PC-3 (cell line): ENCODE measurements at regions not wholly inside any gene's neighbourhood (a gene's known extent, or its start where the extent isn't known, plus 50 kb on each side); places are given as distances from the start of the nearest gene placed in this dataset.

ENCODE experiments used
- ATAC-seq: fragments of 200-7000 bp; cut with Tn5 transposase; 2 replicates; pipeline ENCODE4 v1.9.1; 2020; ENCODE audit warnings: mild to moderate bottlenecking, moderate library complexity
- BruUV-seq: library from RNA; stranded (reverse); fragments of 400-500 nt; replicated peaks from 2 replicates; lab custom pipeline; 2021; lab: Mats Ljungman, UMichigan
- CTCF ChIA-PET: fragments of 300-600 bp; sonication (Branson Sonifier 250); formaldehyde crosslinking; loops from one replicate; lab custom pipeline; 2022; ENCODE audit warnings: antibody characterized with exemption; lab: Charles Lee
- POLR2A ChIA-PET: fragments of 300-600 bp; sonication (Branson Sonifier 250); formaldehyde crosslinking; loops from one replicate; lab custom pipeline; 2022; ENCODE audit warnings: antibody characterized with exemption; ENCODE audit not compliant: unreplicated experiment; lab: Charles Lee
- DNase-seq: peaks from one replicate; pipeline ENCODE4 v3.0.0-alpha.2; 2015
- H2AFZ ChIP-seq: fragments of 300-600 bp; sonication (generic); 2 replicates; pipeline ENCODE4 v1.6.0; 2016; ENCODE audit warnings: antibody characterized with exemption, low read length
- H3F3A ChIP-seq: fragments of 300-600 bp; sonication (generic); one replicate; pipeline ENCODE4 v1.6.0; 2017; ENCODE audit warnings: antibody characterized with exemption, low read length, control low read depth, mild to moderate bottlenecking; ENCODE audit not compliant: unreplicated experiment
- H3K27ac ChIP-seq: fragments of 300-600 bp; sonication (generic); 2 replicates; pipeline ENCODE4 v1.5.1; 2016; ENCODE audit warnings: mild to moderate bottlenecking, low read length
- H3K27me3 ChIP-seq: fragments of 300-600 bp; sonication (generic); 2 replicates; pipeline ENCODE4 v1.6.1; 2016; ENCODE audit warnings: low read length, mixed read lengths
- H3K36me3 ChIP-seq: fragments of 300-600 bp; sonication (generic); 2 replicates; pipeline ENCODE4 v1.6.1; 2016; ENCODE audit warnings: low read depth, mixed run types, low read length, mixed read lengths
- H3K4me1 ChIP-seq: fragments of 300-600 bp; sonication (generic); 2 replicates; pipeline ENCODE4 v1.5.1; 2016; ENCODE audit warnings: low read length; ENCODE audit not compliant: insufficient read depth
- H3K4me2 ChIP-seq: fragments of 300-600 bp; sonication (generic); 2 replicates; pipeline ENCODE4 v1.6.0; 2016; ENCODE audit warnings: low read length
- H3K4me3 ChIP-seq: fragments of 300-600 bp; sonication (generic); 2 replicates; pipeline ENCODE4 v1.5.1; 2016; ENCODE audit warnings: mild to moderate bottlenecking, low read length, mixed read lengths
- H3K79me2 ChIP-seq: fragments of 300-600 bp; sonication (generic); 2 replicates; pipeline ENCODE4 v1.6.1; 2017; ENCODE audit warnings: low read length, mixed read lengths
- H3K9ac ChIP-seq: fragments of 300-600 bp; sonication (generic); 2 replicates; pipeline ENCODE4 v1.6.0; 2016; ENCODE audit warnings: mild to moderate bottlenecking, low read length
- H3K9me2 ChIP-seq: fragments of 300-600 bp; sonication (generic); replicated peaks from 2 replicates; pipeline ENCODE4 v1.6.1; 2016; ENCODE audit warnings: mixed run types, low read length, mixed read lengths
- H3K9me3 ChIP-seq: fragments of 300-600 bp; sonication (generic); 2 replicates; pipeline ENCODE4 v1.6.1; 2016; ENCODE audit warnings: low read length, mixed read lengths
- H4K20me1 ChIP-seq: fragments of 300-600 bp; sonication (generic); 2 replicates; pipeline ENCODE4 v1.6.1; 2016; ENCODE audit warnings: low read length, mixed read lengths
- EZH2 ChIP-seq: fragments of 300-600 bp; sonication (generic); IDR thresholded peaks from one replicate; pipeline ENCODE4 v1.6.1; 2017; ENCODE audit warnings: antibody characterized with exemption, mild to moderate bottlenecking, low read length; ENCODE audit not compliant: unreplicated experiment
- EZH2phosphoT487 ChIP-seq: fragments of 300-600 bp; sonication (generic); IDR thresholded peaks from 2 replicates; pipeline ENCODE4 v1.6.1; 2018; ENCODE audit warnings: mild to moderate bottlenecking, antibody characterized with exemption, low read length, borderline replicate concordance
- intact Hi-C: fragments of 100-400 bp; cut with micrococcal nuclease; formaldehyde crosslinking; loops from 2 replicates; pipeline ENCODE4 v1.9.0; 2023
- TF ChIP-seq, protein P1 (sequence below): fragments of 300-600 bp; sonication (generic); conservative IDR thresholded peaks from 2 replicates; pipeline ENCODE4 v1.5.1; 2017; ENCODE audit warnings: antibody characterized with exemption, low read depth, mild to moderate bottlenecking, low read length

DNA sequence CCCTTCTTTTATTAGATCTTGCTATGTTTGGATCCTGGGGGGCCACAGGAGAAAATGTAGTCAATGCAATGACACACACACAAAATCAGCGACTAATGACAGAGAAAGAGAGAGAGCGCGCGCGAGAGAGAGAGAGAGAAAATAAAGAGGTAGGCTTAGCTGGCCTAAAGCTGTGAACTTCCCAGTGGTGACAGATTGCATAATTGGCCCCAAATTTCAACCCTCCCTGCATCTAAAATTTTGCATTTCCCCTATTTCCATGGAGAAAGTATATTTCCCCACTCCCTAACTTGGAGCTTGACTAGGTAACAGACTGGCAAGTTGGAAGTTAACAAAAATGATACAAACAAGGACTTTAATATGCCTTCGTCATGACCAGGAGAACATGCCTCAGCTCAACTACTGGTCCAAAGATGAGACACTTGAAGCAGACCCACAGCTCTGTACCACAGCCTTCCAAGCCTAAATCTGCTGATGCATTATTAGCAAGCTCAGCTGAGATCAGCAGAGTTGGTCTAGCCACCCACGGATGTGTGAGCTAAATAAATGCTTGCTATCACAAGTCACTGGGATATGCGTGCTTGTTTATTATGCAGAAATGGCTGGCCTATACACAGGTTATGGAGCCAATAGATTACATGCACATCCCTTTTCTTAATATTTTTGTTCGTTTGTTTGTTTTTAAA lies 118.1 kb upstream of the PRDM1 start:
- H2AFZ ChIP-seq = no peak overlapping the region
- H3K27me3 ChIP-seq = no peaks in the 10 kb centered on the region
- 0 out of 2 replicates have a peak overlapping the region, but pooled peaks have one; percentile 8 for H3K27ac ChIP-seq
- no peaks in the 10 kb centered on the region for H3K9me2 ChIP-seq
- H4K20me1 ChIP-seq = no peaks in the 10 kb centered on the region
- H3K79me2 ChIP-seq = no peaks in the 10 kb centered on the region
- DNase-seq (no peak), ATAC-seq (peak; percentile 20; the same call in 1 of the 2 replicates)
- intact Hi-C loops = no loop called here
- H3K9me3 ChIP-seq = peaks cover 10% of the 10 kb centered on the region; the same call in 1 of the 2 replicates
- no peak overlapping the region for H3K9ac ChIP-seq
- BruUV-seq = no TSS peak
- H3K4me1 ChIP-seq = peaks cover 10% of the 10 kb centered on the region; the same call in 1 of the 2 replicates
- H3K4me3 ChIP-seq = no peak overlapping the region
- H3K4me2 ChIP-seq = peak overlapping the region; percentile 49
- no peaks in the 10 kb centered on the region for H3K36me3 ChIP-seq
- TF ChIP-seq EZH2phosphoT487 = no peak
- no peak for TF ChIP-seq EZH2
- TF ChIP-seq, protein P1, sequence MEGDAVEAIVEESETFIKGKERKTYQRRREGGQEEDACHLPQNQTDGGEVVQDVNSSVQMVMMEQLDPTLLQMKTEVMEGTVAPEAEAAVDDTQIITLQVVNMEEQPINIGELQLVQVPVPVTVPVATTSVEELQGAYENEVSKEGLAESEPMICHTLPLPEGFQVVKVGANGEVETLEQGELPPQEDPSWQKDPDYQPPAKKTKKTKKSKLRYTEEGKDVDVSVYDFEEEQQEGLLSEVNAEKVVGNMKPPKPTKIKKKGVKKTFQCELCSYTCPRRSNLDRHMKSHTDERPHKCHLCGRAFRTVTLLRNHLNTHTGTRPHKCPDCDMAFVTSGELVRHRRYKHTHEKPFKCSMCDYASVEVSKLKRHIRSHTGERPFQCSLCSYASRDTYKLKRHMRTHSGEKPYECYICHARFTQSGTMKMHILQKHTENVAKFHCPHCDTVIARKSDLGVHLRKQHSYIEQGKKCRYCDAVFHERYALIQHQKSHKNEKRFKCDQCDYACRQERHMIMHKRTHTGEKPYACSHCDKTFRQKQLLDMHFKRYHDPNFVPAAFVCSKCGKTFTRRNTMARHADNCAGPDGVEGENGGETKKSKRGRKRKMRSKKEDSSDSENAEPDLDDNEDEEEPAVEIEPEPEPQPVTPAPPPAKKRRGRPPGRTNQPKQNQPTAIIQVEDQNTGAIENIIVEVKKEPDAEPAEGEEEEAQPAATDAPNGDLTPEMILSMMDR = no peak
- ChIA-PET POLR2A (interaction anchor here (0.6 kb wide), 1 partner anchor 173 kb away, joined by 3 read pairs; no protein-coding TSS in a partner anchor), CTCF (no interaction called here)
- no peaks in the 10 kb centered on the region for H3F3A ChIP-seq

DNA sequence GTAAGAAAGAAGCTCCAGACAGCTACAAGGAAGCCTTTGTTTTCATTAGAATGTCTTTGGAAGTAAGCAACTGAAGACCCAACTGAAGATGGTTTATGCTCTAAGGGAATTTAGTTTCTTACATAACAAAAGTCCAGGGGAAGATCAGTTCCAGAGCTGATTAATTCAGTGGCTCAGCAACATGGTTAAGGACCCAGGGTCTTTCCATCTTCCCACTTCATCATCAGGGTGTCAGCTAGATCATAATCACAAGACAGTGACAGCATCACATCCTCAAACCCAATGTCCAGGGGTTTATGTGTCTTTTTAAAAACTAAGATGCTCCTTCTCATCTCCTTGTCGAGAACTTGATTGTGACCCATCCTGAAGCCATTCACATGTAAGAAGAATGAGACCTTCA lies 119.7 kb upstream of the PRDM1 start:
- H3K27ac ChIP-seq = no peak overlapping the region
- H3K36me3 ChIP-seq = no peaks in the 10 kb centered on the region
- H3K27me3 ChIP-seq = no peaks in the 10 kb centered on the region
- H3F3A ChIP-seq = no peaks in the 10 kb centered on the region
- peaks cover 10% of the 10 kb centered on the region; the same call in 1 of the 2 replicates for H3K4me1 ChIP-seq
- H3K4me3 ChIP-seq = no peak overlapping the region
- POLR2A ChIA-PET = no interaction called here
- no peak overlapping the region for H3K9ac ChIP-seq
- no peaks in the 10 kb centered on the region for H3K9me2 ChIP-seq
- H3K79me2 ChIP-seq = no peaks in the 10 kb centered on the region
- H3K9me3 ChIP-seq = no peaks in the 10 kb centered on the region
- CTCF ChIA-PET = no interaction called here
- ATAC-seq = no peak
- no peak for DNase-seq
- no TSS peak for BruUV-seq
- H2AFZ ChIP-seq = no peak overlapping the region
- intact Hi-C loops = no loop called here
- H3K4me2 ChIP-seq = no peak overlapping the region
- no peaks in the 10 kb centered on the region for H4K20me1 ChIP-seq
- TF ChIP-seq, protein P1 = no peak
- TF ChIP-seq EZH2phosphoT487 = no peak
- no peak for TF ChIP-seq EZH2
